K562 (cell line): ENCODE measurements at regions not wholly inside any gene's neighbourhood (a gene's known extent, or its start where the extent isn't known, plus 50 kb on each side); places are given as distances from the start of the nearest gene placed in this dataset.

Experiments used
- BCOR ChIP-seq: fragments of 450-650 bp; IDR thresholded peaks from 2 replicates; pipeline ENCODE4 v1.6.1; 2016
- ELF1 ChIP-seq: fragments of 200-800 bp; sonication (Bioruptor generic); IDR thresholded peaks from 2 replicates; pipeline ENCODE4 v1.6.1; 2016; ENCODE audit warnings: missing genetic modification characterization, missing compliant biosample characterization
- HDAC1 ChIP-seq, 2 experiments: fragments of 450-650 bp; IDR thresholded peaks; 2 replicates each; pipeline ENCODE4 v1.6.1; 2016 to 2017; ENCODE audit warnings: inconsistent platforms in 1 of 2, mild to moderate bottlenecking in 1 of 2, moderate library complexity in 1 of 2
- KLF1 ChIP-seq: fragments of 450-650 bp; IDR thresholded peaks from 2 replicates; pipeline ENCODE4 v1.6.1; 2016; ENCODE audit warnings: missing genetic modification characterization, missing compliant biosample characterization
- MAZ ChIP-seq, 2 experiments: fragments of 450-650 bp in 1 of 2; sonication (generic) in 1 of 2; formaldehyde crosslinking; IDR thresholded peaks in 1 of 2; conservative IDR thresholded peaks in 1 of 2; 2 replicates each; pipeline versions ENCODE4 v1.4.0 to v1.5.0; 2020; ENCODE audit warnings: mild to moderate bottlenecking in 1 of 2, missing genetic modification reagents in 1 of 2
- TAF15 ChIP-seq: fragments of 200-400 bp; formaldehyde crosslinking; IDR thresholded peaks from 2 replicates; pipeline ENCODE4 v1.6.1; 2017; ENCODE audit warnings: mild to moderate bottlenecking, low read depth, low read length, moderate library complexity
- THRA ChIP-seq: fragments of 450-650 bp; IDR thresholded peaks from 2 replicates; pipeline ENCODE4 v1.6.1; 2017; ENCODE audit warnings: mild to moderate bottlenecking, moderate library complexity
- ZNF134 ChIP-seq: fragments of 250-450 bp; sonication (Bioruptor Pico); conservative IDR thresholded peaks from 2 replicates; pipeline ENCODE4 v1.4.0; 2020
- ZNF318 ChIP-seq, 2 experiments: fragments of 450-650 bp; IDR thresholded peaks; 2 replicates each; pipeline ENCODE4 v1.6.1; 2016; ENCODE audit warnings: mild to moderate bottlenecking in 2 of 2, borderline replicate concordance in 1 of 2, low read depth in 1 of 2, moderate library complexity in 1 of 2
- ZNF41 ChIP-seq: fragments of 250-450 bp; sonication (Bioruptor Pico); conservative IDR thresholded peaks from 2 replicates; pipeline ENCODE4 v1.4.0; 2020; ENCODE audit warnings: mild to moderate bottlenecking
- ZNF592 ChIP-seq: fragments of 450-650 bp; IDR thresholded peaks from 2 replicates; pipeline ENCODE4 v1.6.1; 2017; ENCODE audit warnings: antibody characterized with exemption, mild to moderate bottlenecking
- ZNF695 ChIP-seq: fragments of 450-650 bp; formaldehyde crosslinking; IDR thresholded peaks from 2 replicates; pipeline ENCODE4 v1.4.0; 2020; ENCODE audit warnings: mild to moderate bottlenecking, moderate library complexity

GRCh38 chr6:27650620-27651370, 177.9 kb upstream of the ZNF184 start (continued):
- TF ChIP-seq ZNF318 (IDR thresholded peaks at IDR 0.05; ENCODE audit: borderline replicate concordance in 1 of 2, low read depth in 1 of 2), result 0 out of 4 replicates have a peak, but pooled peaks of 1 of the 2 experiments have one; percentile 73
- no peak for TF ChIP-seq ELF1
- peak in 1 of 2 experiments; percentile 84; a peak in 2 of 4 replicates for TF ChIP-seq HDAC1 (IDR thresholded peaks at IDR 0.05)
- peak; percentile 93 for TF ChIP-seq ZNF592
- peak; percentile 51; the same call in 1 of the 2 replicates for TF ChIP-seq BCOR
- no peak for TF ChIP-seq ZNF134
- TF ChIP-seq MAZ (CRISPR knock-in tag; conservative IDR thresholded peaks at IDR 0.05 in 1 of 2, IDR thresholded peaks at IDR 0.05 in 1 of 2), result peak in 1 of 2 experiments; percentile 62; a peak in 2 of 4 replicates
- no peak for TF ChIP-seq TAF15
- no peak for TF ChIP-seq THRA
- TF ChIP-seq ZNF41 (CRISPR knock-in tag), result no peak
- TF ChIP-seq KLF1, result no peak
- TF ChIP-seq ZNF695 (CRISPR knock-in tag), result no peak
